ENCODE measurements at regions not wholly inside any gene's neighbourhood (a gene's known extent, or its start where the extent isn't known, plus 50 kb on each side); places are given as distances from the start of the nearest gene placed in this dataset.

DNA sequence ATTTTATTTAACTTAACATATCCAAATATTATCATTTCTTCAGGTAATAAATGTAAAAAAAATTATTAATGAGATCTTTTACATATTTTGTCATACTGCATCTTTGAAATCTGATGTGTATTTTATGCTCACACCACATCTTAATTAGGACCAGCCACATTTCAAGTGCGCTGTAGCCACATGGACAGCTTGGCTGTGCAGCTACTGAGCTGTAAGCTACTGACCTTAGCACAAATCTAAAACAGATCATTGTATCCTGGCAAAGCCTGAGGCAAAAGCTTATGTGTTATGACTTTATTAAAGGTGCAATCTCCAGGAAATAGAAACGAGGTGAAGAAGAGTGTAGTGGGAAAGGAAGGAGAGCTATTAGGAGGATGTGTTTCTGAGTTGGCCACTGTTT, 126.7 kb upstream of the UBE2E2 start:
- TF ChIP-seq, protein P1, sequence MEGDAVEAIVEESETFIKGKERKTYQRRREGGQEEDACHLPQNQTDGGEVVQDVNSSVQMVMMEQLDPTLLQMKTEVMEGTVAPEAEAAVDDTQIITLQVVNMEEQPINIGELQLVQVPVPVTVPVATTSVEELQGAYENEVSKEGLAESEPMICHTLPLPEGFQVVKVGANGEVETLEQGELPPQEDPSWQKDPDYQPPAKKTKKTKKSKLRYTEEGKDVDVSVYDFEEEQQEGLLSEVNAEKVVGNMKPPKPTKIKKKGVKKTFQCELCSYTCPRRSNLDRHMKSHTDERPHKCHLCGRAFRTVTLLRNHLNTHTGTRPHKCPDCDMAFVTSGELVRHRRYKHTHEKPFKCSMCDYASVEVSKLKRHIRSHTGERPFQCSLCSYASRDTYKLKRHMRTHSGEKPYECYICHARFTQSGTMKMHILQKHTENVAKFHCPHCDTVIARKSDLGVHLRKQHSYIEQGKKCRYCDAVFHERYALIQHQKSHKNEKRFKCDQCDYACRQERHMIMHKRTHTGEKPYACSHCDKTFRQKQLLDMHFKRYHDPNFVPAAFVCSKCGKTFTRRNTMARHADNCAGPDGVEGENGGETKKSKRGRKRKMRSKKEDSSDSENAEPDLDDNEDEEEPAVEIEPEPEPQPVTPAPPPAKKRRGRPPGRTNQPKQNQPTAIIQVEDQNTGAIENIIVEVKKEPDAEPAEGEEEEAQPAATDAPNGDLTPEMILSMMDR (IDR thresholded peaks at IDR 0.05) = no peak
- no peak for TF ChIP-seq POLR2A (IDR thresholded peaks at IDR 0.05)

All from stomach (tissue), 4 donors.